CD4-positive, CD25-positive, alpha-beta regulatory T cell (primary cell): ENCODE measurements at regions not wholly inside any gene's neighbourhood (a gene's known extent, or its start where the extent isn't known, plus 50 kb on each side); places are given as distances from the start of the nearest gene placed in this dataset.

Experiments used
- ATAC-seq, 2 donors: fragments of 150-1000 bp; cut with Tn5 transposase; one replicate each; pipeline ENCODE4 v1.10.0; 2021; ENCODE audit warnings: low read depth in 2 of 2, moderate number of reproducible peaks in 2 of 2, moderate library complexity in 1 of 2
- DNase-seq, 3 donors: peaks; one replicate each; pipeline versions ENCODE4 v3.0.0 to v3.0.0-alpha.2; 2012 to 2022; ENCODE audit warnings: mixed read lengths in 1 of 3
- H3K27ac ChIP-seq: one replicate; pipeline ENCODE4 v1.7.0; 2013; ENCODE audit warnings: mild to moderate bottlenecking, low read length; ENCODE audit not compliant: insufficient read depth, poor library complexity, severe bottlenecking
- H3K27me3 ChIP-seq: one replicate; pipeline ENCODE4 v1.7.0; 2013; ENCODE audit warnings: low read length; ENCODE audit not compliant: control insufficient read depth, insufficient read depth
- H3K36me3 ChIP-seq: one replicate; pipeline ENCODE4 v1.7.0; 2013; ENCODE audit warnings: mild to moderate bottlenecking, low read length, moderate library complexity; ENCODE audit not compliant: control insufficient read depth, insufficient read depth
- H3K4me1 ChIP-seq: 2 replicates; pipeline ENCODE4 v1.7.0; 2013; ENCODE audit warnings: mild to moderate bottlenecking, low read length; ENCODE audit not compliant: insufficient read depth, control insufficient read depth, poor library complexity, severe bottlenecking
- H3K4me3 ChIP-seq: one replicate; pipeline ENCODE4 v1.7.0; 2013; ENCODE audit warnings: low read depth, mild to moderate bottlenecking, low read length, moderate library complexity
- H3K9me3 ChIP-seq, 2 experiments: 1 replicate in 1 of 2; 2 replicates in 1 of 2; pipeline ENCODE4 v1.7.0; 2013; ENCODE audit warnings: low read length in 2 of 2, mild to moderate bottlenecking in 1 of 2, moderate library complexity in 1 of 2; ENCODE audit not compliant: control insufficient read depth in 2 of 2
- H3K27ac Mint-ChIP-seq, 3 donors: one replicate each; pipeline ENCODE4 v1.8.0; 2020 to 2022; ENCODE audit warnings: mild to moderate bottlenecking in 3 of 3, mixed read lengths in 3 of 3, moderate library complexity in 2 of 3
- H3K27me3 Mint-ChIP-seq: one replicate; pipeline ENCODE4 v1.8.0; 2022; ENCODE audit warnings: mild to moderate bottlenecking, mixed read lengths
- H3K36me3 Mint-ChIP-seq: one replicate; pipeline ENCODE4 v1.8.0; 2020; ENCODE audit warnings: mixed read lengths
- H3K4me1 Mint-ChIP-seq, 4 donors: one replicate each; pipeline ENCODE4 v1.8.0; 2020 to 2022; ENCODE audit warnings: mixed read lengths in 4 of 4, mild to moderate bottlenecking in 1 of 4
- H3K4me3 Mint-ChIP-seq, 4 donors: one replicate each; pipeline ENCODE4 v1.8.0; 2020 to 2022; ENCODE audit warnings: mild to moderate bottlenecking in 4 of 4, mixed read lengths in 4 of 4, moderate library complexity in 3 of 4
- H3K9me3 Mint-ChIP-seq, 7 donors: one replicate each; pipeline ENCODE4 v1.8.0; 2020 to 2022; ENCODE audit warnings: mixed read lengths in 7 of 7, mild to moderate bottlenecking in 3 of 7, moderate library complexity in 2 of 7

GRCh38 chr10:25687521-25687920 is 246.5 kb upstream of the MYO3A start:
- Mint-ChIP-seq H3K27me3 (no peaks in the 10 kb centered on the region), H3K4me3 (no peak overlapping the region), H3K27ac (no peak overlapping the region), H3K36me3 (no peaks in the 10 kb centered on the region), H3K9me3 (peaks cover 0 to 5% (median 0%) of the 10 kb centered on the region in 7 donors), H3K4me1 (no peaks in the 10 kb centered on the region)
- no peak overlapping the region for H3K4me3 ChIP-seq
- H3K27ac ChIP-seq, result no peak overlapping the region
- ATAC-seq (no peak), DNase-seq (no peak)
- no peaks in the 10 kb centered on the region for H3K4me1 ChIP-seq
- no peaks in the 10 kb centered on the region for H3K27me3 ChIP-seq
- no peaks in the 10 kb centered on the region for H3K9me3 ChIP-seq
- no peaks in the 10 kb centered on the region for H3K36me3 ChIP-seq

DNA sequence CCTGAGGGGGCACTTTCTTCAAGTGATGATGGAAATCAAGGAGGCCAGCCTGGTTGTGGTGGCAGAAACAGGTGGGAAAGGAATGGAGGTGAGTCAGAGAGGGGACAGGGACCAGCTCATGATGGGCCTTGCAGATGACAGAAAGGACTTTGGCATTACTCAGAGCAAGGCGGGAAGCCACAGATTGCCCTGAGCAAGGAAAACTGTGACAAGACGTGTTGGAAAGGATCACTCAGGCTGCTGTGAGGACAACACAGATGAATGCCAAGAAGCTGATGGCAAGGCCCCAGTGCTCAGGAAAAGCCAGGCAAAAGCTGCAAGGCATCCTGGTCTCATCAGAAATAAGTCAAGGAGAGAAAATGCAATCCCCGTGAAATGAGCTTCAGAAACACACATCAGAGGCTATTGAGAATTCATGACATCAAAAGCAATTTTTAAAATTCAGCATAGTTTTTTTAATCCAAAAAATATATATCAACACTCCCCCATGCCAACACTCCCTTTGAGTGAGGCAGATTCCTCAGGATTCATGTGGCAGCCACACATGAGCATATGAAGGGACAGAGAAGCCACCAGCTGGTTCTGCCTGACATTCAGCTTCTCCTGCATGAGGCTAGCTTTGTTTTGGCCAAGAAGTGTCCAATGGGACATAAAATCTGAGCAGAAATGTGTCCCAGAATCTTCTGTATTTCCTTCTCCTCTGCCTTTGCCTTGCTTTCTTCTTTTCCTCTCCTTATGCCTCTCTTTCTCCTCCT is 244.5 kb upstream of the MYO3A start:
- H3K36me3 Mint-ChIP-seq, result no peaks in the 10 kb centered on the region
- H3K4me3 ChIP-seq, result no peak overlapping the region
- DNase-seq (no peak), ATAC-seq (no peak)
- H3K27me3 Mint-ChIP-seq, result no peaks in the 10 kb centered on the region
- H3K9me3 ChIP-seq, result no peaks in the 10 kb centered on the region
- no peaks in the 10 kb centered on the region for H3K27me3 ChIP-seq
- H3K27ac Mint-ChIP-seq, result no peak overlapping the region
- peaks cover 0 to 5% (median 0%) of the 10 kb centered on the region in 7 donors for H3K9me3 Mint-ChIP-seq
- H3K27ac ChIP-seq, result no peak overlapping the region
- H3K4me3 Mint-ChIP-seq, result no peak overlapping the region
- no peaks in the 10 kb centered on the region for H3K4me1 Mint-ChIP-seq
- H3K4me1 ChIP-seq, result no peaks in the 10 kb centered on the region
- no peaks in the 10 kb centered on the region for H3K36me3 ChIP-seq

GRCh38 chr10:25692761-25693160 is 241.3 kb upstream of the MYO3A start:
- no peaks in the 10 kb centered on the region for H3K36me3 ChIP-seq
- DNase-seq (no peak), ATAC-seq (no peak)
- H3K27ac ChIP-seq, result no peak overlapping the region
- Mint-ChIP-seq H3K27me3 (no peaks in the 10 kb centered on the region), H3K4me1 (no peaks in the 10 kb centered on the region), H3K9me3 (peaks cover 0 to 6% (median 0%) of the 10 kb centered on the region in 7 donors), H3K27ac (no peak overlapping the region), H3K4me3 (no peak overlapping the region), H3K36me3 (no peaks in the 10 kb centered on the region)
- H3K27me3 ChIP-seq, result no peaks in the 10 kb centered on the region
- H3K9me3 ChIP-seq, result no peaks in the 10 kb centered on the region
- no peaks in the 10 kb centered on the region for H3K4me1 ChIP-seq
- H3K4me3 ChIP-seq, result no peak overlapping the region

GRCh38 chr10:25694206-25694933 is 239.7 kb upstream of the MYO3A start:
- no peaks in the 10 kb centered on the region for H3K9me3 ChIP-seq
- Mint-ChIP-seq H3K27me3 (peaks cover 5% of the 10 kb centered on the region), H3K27ac (no peak overlapping the region), H3K4me3 (no peak overlapping the region), H3K4me1 (no peaks in the 10 kb centered on the region), H3K36me3 (no peaks in the 10 kb centered on the region), H3K9me3 (peaks cover 0 to 6% (median 0%) of the 10 kb centered on the region in 7 donors)
- H3K36me3 ChIP-seq, result no peaks in the 10 kb centered on the region
- no peak overlapping the region for H3K27ac ChIP-seq
- H3K27me3 ChIP-seq, result no peaks in the 10 kb centered on the region
- no peak for ATAC-seq
- H3K4me1 ChIP-seq, result no peaks in the 10 kb centered on the region
- no peak overlapping the region for H3K4me3 ChIP-seq
- DNase-seq, result no peak

DNA sequence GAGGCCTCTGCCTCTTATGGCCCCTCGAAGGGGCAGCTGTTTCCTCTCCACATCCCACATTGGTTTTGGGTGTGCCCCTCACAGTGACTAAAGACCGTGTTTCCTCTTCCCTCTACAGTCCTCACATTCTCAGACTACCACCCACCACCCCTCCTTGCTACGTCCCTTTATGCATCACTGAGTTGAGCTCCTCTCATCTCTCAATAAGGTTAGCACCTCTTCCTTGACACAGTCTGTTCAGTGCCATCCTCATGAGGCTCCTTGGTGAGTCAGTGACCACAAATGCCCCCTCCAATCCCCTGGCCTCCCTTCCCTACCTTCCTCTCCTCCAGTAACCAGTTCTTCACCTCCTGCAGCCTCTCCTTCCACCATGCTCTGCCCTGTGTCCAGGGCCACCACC is 239.1 kb upstream of the MYO3A start:
- Histone ChIP-seq H3K27me3 (no peaks in the 10 kb centered on the region), H3K27ac (no peak overlapping the region), H3K9me3 (no peaks in the 10 kb centered on the region), H3K4me1 (no peaks in the 10 kb centered on the region), H3K36me3 (no peaks in the 10 kb centered on the region), H3K4me3 (no peak overlapping the region)
- Mint-ChIP-seq H3K27ac (no peak overlapping the region), H3K4me3 (no peak overlapping the region), H3K4me1 (no peaks in the 10 kb centered on the region), H3K9me3 (peaks cover 0 to 6% (median 0%) of the 10 kb centered on the region in 7 donors), H3K36me3 (no peaks in the 10 kb centered on the region), H3K27me3 (peaks cover 5% of the 10 kb centered on the region)
- ATAC-seq (no peak), DNase-seq (no peak)

DNA sequence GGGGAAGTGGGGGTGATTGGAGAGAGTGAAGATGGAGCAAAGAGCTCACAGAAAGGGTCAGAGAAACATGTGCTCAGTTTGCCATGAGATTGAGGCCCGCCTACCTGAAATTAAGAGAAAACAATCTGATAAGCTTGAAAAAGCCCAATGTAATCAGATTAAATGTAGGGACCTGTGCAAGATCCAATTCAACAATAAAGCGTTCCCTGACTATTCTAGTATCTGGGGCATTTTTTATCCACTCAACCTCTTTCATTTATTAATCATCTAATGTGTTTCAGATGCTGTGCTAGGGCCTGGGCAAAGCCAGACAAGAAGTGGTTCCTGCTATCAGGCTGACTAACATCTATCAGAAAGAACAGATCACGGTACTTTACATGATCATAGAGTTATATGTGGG is 238.4 kb upstream of the MYO3A start:
- Mint-ChIP-seq H3K9me3 (peaks cover 0 to 6% (median 0%) of the 10 kb centered on the region in 7 donors), H3K4me1 (no peaks in the 10 kb centered on the region), H3K27me3 (peaks cover 5% of the 10 kb centered on the region), H3K36me3 (no peaks in the 10 kb centered on the region), H3K27ac (no peak overlapping the region), H3K4me3 (no peak overlapping the region)
- no peak for DNase-seq
- no peak for ATAC-seq
- H3K9me3 ChIP-seq, result no peaks in the 10 kb centered on the region
- no peaks in the 10 kb centered on the region for H3K36me3 ChIP-seq
- no peaks in the 10 kb centered on the region for H3K27me3 ChIP-seq
- no peak overlapping the region for H3K4me3 ChIP-seq
- no peak overlapping the region for H3K27ac ChIP-seq
- no peaks in the 10 kb centered on the region for H3K4me1 ChIP-seq

- no peaks in the 10 kb centered on the region for H3K36me3 Mint-ChIP-seq
- no peaks in the 10 kb centered on the region for H3K27me3 ChIP-seq
- no peak overlapping the region for H3K4me3 ChIP-seq
- peaks cover 5% of the 10 kb centered on the region for H3K27me3 Mint-ChIP-seq
- peaks cover 0 to 6% (median 0%) of the 10 kb centered on the region in 7 donors for H3K9me3 Mint-ChIP-seq
- H3K4me1 Mint-ChIP-seq, result no peaks in the 10 kb centered on the region
- H3K36me3 ChIP-seq, result no peaks in the 10 kb centered on the region
- H3K27ac Mint-ChIP-seq, result no peak overlapping the region
- no peaks in the 10 kb centered on the region for H3K9me3 ChIP-seq
- ATAC-seq, result no peak
- H3K4me3 Mint-ChIP-seq, result no peak overlapping the region
- no peak for DNase-seq
- no peak overlapping the region for H3K27ac ChIP-seq
- H3K4me1 ChIP-seq, result no peaks in the 10 kb centered on the region
Observed at GRCh38 chr10:25696013-25696708, 237.9 kb upstream of the MYO3A start.
